ENCODE measurements at regions not wholly inside any gene's neighbourhood (a gene's known extent, or its start where the extent isn't known, plus 50 kb on each side); places are given as distances from the start of the nearest gene placed in this dataset.

- TF ChIP-seq CTCF (IDR thresholded peaks at IDR 0.05), result no peak
- TF ChIP-seq POLR2A (IDR thresholded peaks at IDR 0.05), result no peak
These were observed 268.7 kb upstream of the ASIC2 start for GRCh38 chr17:33561569-33562334.

Measured in Peyer's patch (tissue), 4 donors.